ENCODE measurements at regions not wholly inside any gene's neighbourhood (a gene's known extent, or its start where the extent isn't known, plus 50 kb on each side); places are given as distances from the start of the nearest gene placed in this dataset.
A peak's percentile ranks its signal among the peaks of the same experiment; 100 is the strongest.

- peak overlapping the region; percentile 46; the same call in 1 of the 2 replicates for H3K27ac ChIP-seq (ENCODE audit: extremely low read depth, low read depth, low read length)
- no peaks in the 10 kb centered on the region for H3K4me1 ChIP-seq (ENCODE audit: control insufficient read depth, insufficient read depth, low read length)
- H3K4me3 ChIP-seq (ENCODE audit: low read depth, low read length), result peak overlapping the region; percentile 43
- peaks cover 0 to 12% of the 10 kb centered on the region in 2 experiments; a peak in 1 of 3 replicates for H3K36me3 ChIP-seq (ENCODE audit: control insufficient read depth in 2 of 2, insufficient read depth in 1 of 2, low read length in 2 of 2)
- POLR2A ChIA-PET, result interaction anchor here (1.0 to 1.7 kb wide), 2 partner anchors 22 to 29 kb away, joined by 3 to 4 read pairs; no protein-coding TSS in a partner anchor
- no peaks in the 10 kb centered on the region for H3K9me3 ChIP-seq (ENCODE audit: control insufficient read depth, insufficient read depth, low read depth, low read length)
- CTCF ChIA-PET, result no interaction called here
- no peak for TF ChIP-seq ZNF654 (tag by site-specific recombination; IDR thresholded peaks at IDR 0.05; ENCODE audit: low read depth)
- TF ChIP-seq ZNF398 (tag by site-specific recombination; IDR thresholded peaks at IDR 0.05), result no peak
- no peak for TF ChIP-seq ZNF571 (tag by site-specific recombination; IDR thresholded peaks at IDR 0.05)
- peak; percentile 63 for TF ChIP-seq ZBTB20 (tag by site-specific recombination; IDR thresholded peaks at IDR 0.05)
- peak; percentile 21; the same call in 1 of the 2 replicates for TF ChIP-seq ZBTB8A (tag by site-specific recombination; IDR thresholded peaks at IDR 0.05)
- peak; percentile 61 for TF ChIP-seq GLIS1 (tag by site-specific recombination; IDR thresholded peaks at IDR 0.05)
- TF ChIP-seq ZNF600 (tag by site-specific recombination; IDR thresholded peaks at IDR 0.05), result peak; percentile 35; the same call in 1 of the 2 replicates
- peak; percentile 88 for TF ChIP-seq ZNF549 (tag by site-specific recombination; IDR thresholded peaks at IDR 0.05)
- TF ChIP-seq ZNF341 (tag by site-specific recombination; IDR thresholded peaks at IDR 0.05; ENCODE audit: low read depth), result peak; percentile 86
- TF ChIP-seq ZNF335 (tag by site-specific recombination; conservative IDR thresholded peaks at IDR 0.05), result peak; percentile 79
- TF ChIP-seq ZBTB26 (tag by site-specific recombination; optimal IDR thresholded peaks at IDR 0.05), result peak; percentile 47
- TF ChIP-seq ZBTB17 (tag by site-specific recombination; IDR thresholded peaks at IDR 0.05), result peak; percentile 69
- peak; percentile 43; the same call in 1 of the 2 replicates for TF ChIP-seq GLIS2 (tag by site-specific recombination; IDR thresholded peaks at IDR 0.05)
Measured at GRCh38 chr9:706606-707459, 134.7 kb upstream of the DMRT1 start.

- CTCF ChIA-PET, result interaction anchor here (0.5 to 1.1 kb wide), 2 partner anchors 13 to 176 kb away, joined by 3 to 4 read pairs; no protein-coding TSS in a partner anchor
- H3K27ac ChIP-seq (ENCODE audit: extremely low read depth, low read depth, low read length), result no peak overlapping the region
- no peaks in the 10 kb centered on the region for H3K4me1 ChIP-seq (ENCODE audit: control insufficient read depth, insufficient read depth, low read length)
- POLR2A ChIA-PET, result interaction anchor here (1.1 to 1.7 kb wide), 2 partner anchors 28 to 29 kb away, joined by 3 read pairs; no protein-coding TSS in a partner anchor
- H3K9me3 ChIP-seq (ENCODE audit: control insufficient read depth, insufficient read depth, low read depth, low read length), result no peaks in the 10 kb centered on the region
- H3K4me3 ChIP-seq (ENCODE audit: low read depth, low read length), result no peak overlapping the region
- H3K36me3 ChIP-seq (ENCODE audit: control insufficient read depth in 2 of 2, insufficient read depth in 1 of 2, low read length in 2 of 2), result peaks cover 0 to 25% of the 10 kb centered on the region in 2 experiments; a peak in 1 of 3 replicates
- TF ChIP-seq PRDM2 (tag by site-specific recombination; IDR thresholded peaks at IDR 0.05; ENCODE audit: borderline replicate concordance) (no peak), ZNF560 (tag by site-specific recombination; IDR thresholded peaks at IDR 0.05; ENCODE audit: borderline replicate concordance) (no peak), ZNF148 (tag by site-specific recombination; IDR thresholded peaks at IDR 0.05; ENCODE audit: borderline replicate concordance) (no peak), MZF1 (tag by site-specific recombination; IDR thresholded peaks at IDR 0.05; ENCODE audit: borderline replicate concordance) (no peak), ZNF354C (tag by site-specific recombination; IDR thresholded peaks at IDR 0.05; ENCODE audit: borderline replicate concordance, low read depth) (no peak), MYNN (tag by site-specific recombination; IDR thresholded peaks at IDR 0.05; ENCODE audit: borderline replicate concordance) (no peak), ZNF146 (tag by site-specific recombination; IDR thresholded peaks at IDR 0.05) (no peak)
Measured at GRCh38 chr9:708182-708550, 133.3 kb upstream of the DMRT1 start.

Measured in HEK293 (cell line).